HG02623 (cell line): ENCODE measurements at regions not wholly inside any gene's neighbourhood (a gene's known extent, or its start where the extent isn't known, plus 50 kb on each side); places are given as distances from the start of the nearest gene placed in this dataset.
A peak's percentile ranks its signal among the peaks of the same experiment; 100 is the strongest.

Experiments
- ATAC-seq: cut with Tn5 transposase; IDR thresholded peaks from one replicate; pipeline ENCODE4 v1.9.1; 2021; ENCODE audit warnings: moderate library complexity; ENCODE audit not compliant: unreplicated experiment

DNA sequence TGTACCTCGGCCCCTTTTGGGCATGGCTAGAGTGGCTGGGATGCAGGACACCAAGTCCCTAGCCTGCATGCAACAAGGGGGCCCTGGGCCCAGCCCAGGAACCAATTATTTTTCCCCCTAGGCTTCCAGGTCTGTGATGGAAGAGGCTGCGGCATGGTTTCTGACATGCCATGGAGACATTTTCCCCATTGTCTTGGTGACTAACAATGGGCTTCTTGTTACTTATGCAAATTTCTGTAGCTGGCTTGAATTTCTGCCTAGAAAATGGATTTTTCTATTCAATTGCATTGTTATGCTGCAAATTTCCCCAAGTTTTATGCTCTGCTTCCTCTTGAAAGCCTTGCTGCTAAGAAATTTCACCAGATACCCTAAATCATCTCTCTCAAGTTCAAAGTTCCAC is 1269.6 kb upstream of the CITED2 start:
- ATAC-seq, result no peak

DNA sequence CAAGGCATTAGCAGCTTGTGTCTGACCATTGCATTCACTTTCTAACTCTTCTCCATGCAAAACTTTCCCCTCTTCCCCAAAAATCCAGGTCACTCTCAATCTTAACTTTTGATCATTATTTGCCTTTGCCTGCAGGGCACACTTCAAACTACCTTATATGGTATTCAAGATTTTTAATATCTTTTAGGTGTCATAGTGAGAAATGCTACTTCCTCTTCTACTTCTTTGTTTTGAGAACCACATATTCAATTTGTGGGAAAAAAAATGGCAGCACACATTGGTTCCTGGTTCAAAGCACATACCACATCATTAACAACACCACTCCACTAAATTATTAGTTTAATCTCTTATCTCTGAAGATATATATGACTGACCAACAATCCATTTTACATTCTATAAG is 1267.0 kb upstream of the CITED2 start:
- ATAC-seq, result peak; percentile 58

DNA sequence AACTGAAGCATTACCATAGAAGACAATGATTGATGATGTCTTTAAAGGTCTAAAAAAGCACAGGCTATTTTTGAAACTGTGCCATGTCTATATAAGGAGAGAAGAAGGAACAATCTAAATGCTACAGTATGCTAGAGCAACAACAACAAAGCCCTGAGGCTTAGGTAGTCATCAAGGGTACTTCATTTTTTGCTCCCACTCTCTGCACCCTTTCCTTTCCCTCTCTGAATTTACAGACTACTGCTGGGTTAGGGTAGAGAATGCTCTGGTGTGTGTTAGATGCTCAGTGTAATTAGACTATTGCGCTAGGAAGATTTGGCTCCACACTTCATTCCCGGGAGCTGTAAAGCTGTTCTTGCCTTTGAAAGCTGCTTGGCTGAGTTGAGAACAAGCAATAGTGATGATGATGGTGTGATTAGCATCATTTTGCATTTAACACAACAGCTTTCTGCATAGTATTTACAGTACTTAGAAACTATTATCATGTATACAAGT is 1262.5 kb upstream of the CITED2 start:
- peak; percentile 8 for ATAC-seq

DNA sequence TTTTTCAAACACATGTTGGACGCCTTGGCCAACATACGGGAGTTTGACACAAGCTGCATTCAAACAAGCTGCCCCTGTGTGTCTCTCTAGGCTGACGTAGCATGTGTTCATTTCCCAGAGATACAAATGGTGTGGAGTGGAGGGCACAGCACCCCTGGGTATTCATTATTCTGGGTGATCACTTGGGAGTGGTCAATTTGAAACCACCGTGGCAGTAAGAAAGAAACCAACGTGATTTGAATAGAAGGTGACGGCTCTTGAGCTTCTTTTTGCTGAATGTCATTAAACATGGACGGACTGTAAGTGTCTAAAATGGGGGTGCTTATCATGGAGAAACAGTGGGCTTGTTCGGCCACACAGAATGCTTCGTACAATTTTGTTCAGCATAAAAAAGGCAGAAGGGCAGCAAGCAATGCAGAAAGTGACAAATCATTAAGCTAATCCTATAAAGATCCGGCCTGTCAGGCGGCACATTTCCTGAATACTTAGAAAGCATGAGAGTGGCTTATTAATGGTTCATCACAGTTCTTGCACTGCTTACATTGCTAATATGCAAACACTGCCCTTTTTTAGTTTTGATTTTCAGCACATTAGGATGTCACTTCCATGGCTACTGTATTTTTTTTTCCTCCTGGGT is 1261.9 kb upstream of the CITED2 start:
- peak; percentile 51 for ATAC-seq

DNA sequence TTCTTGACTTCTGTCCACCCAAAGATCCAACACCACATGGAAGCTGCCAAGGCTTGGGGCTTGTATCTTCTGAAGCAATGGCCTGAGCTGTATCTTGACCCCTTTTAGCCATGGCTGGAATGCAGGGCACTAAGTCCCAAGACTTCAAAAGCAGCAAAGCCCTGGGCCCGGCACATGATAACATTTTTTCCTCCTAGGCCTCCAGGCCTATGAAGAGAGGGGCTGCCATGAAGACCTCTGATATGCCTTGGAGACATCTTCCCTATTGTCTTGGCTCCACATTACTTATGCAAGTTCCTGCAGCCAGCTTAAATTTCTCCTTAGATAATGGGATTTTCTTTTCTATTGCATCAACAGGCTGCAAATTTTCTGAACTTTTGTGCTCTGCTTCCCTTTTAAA is 1252.6 kb upstream of the CITED2 start:
- ATAC-seq, result no peak

DNA sequence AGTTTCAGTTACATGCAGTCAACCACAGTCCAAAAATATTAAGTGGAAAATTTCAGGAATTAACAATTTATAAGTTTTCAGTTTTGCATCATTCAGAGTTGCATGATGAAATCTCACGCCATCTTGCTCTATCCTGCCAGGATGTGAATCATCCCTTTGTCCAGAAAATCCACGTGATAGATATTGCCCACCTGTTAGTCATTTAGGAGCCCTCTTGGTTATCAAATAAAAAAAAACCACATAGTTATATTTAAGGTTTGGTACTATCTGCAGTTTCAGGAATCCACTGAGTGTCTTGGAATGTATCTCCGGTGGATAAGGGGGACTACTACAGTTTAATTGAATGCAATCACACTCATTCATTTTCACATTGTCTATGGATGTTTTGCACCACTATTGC is 1249.0 kb upstream of the CITED2 start:
- no peak for ATAC-seq

DNA sequence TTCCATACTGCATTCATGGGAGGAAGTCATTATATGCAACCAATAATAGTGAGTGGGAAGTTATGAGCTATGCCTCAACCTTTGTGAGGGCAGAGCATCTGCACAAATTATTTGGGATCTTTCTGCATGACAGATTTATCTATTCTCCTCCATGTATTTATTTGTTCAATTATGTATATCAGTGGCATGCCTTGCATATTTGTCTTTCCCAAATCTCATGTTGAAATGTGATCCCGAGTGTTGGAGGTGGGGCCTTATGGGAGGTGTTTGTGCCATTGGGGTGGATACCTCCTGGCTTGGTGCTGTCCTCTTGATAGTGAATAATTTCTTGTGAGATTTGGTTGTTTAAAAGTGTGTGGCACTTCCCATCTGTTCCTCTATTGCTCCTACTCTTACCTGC is 1246.0 kb upstream of the CITED2 start:
- no peak for ATAC-seq

DNA sequence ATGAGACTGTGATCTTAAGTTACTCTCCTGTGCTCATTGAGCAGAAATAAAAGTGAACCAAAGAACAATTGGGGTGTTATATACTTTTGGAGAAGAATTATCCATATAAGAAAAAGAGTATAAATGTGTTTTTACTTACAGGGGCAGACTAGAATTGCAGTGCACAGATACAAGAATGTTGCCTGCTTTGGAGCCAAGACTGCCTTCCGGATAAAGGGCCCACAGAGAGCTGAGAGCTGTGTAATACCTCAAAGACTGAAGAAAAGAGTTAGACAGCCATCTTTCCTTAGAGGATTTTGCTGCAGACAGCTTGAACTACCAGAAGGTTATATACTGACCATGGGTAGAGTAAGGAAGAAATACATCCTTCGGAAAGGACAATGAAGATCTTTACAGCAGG is 1235.5 kb upstream of the CITED2 start:
- no peak for ATAC-seq

DNA sequence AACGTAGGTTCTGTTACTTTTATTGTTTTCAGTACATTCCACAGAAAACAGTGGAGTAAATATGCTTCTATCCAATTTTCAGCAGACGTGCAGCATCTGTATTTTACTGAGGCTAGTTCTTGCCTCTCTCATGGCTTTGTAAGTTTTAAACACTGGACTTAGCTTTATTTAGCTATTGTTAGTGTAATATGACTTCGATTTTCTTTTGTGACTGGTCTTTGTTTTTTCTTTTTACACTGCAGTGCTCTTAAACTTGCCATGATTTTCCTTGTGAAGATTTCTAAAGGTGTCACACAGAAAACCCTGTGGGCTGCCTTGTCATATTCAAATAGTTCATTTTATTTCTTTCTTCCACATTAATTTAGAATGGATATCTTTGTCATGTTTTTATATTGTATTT is 1234.9 kb upstream of the CITED2 start:
- ATAC-seq, result no peak

DNA sequence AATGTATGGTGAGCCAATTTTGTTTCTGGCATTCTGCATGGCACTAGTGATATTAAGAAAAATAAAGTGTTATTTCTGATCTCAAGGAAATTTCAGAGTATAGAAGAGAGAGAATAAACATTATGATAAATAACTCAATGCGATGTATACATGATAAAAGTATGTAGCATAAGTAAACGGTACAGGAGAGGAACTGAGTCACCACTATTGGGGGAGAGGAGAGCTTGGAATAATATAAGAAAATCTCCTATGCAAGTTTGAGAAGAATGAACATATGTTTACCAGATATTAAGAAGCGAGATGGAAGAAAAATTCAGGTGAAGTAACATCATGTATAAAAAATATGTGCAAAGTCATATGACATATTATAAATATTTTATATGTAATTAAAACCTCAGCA is 1230.3 kb upstream of the CITED2 start:
- ATAC-seq, result no peak

DNA sequence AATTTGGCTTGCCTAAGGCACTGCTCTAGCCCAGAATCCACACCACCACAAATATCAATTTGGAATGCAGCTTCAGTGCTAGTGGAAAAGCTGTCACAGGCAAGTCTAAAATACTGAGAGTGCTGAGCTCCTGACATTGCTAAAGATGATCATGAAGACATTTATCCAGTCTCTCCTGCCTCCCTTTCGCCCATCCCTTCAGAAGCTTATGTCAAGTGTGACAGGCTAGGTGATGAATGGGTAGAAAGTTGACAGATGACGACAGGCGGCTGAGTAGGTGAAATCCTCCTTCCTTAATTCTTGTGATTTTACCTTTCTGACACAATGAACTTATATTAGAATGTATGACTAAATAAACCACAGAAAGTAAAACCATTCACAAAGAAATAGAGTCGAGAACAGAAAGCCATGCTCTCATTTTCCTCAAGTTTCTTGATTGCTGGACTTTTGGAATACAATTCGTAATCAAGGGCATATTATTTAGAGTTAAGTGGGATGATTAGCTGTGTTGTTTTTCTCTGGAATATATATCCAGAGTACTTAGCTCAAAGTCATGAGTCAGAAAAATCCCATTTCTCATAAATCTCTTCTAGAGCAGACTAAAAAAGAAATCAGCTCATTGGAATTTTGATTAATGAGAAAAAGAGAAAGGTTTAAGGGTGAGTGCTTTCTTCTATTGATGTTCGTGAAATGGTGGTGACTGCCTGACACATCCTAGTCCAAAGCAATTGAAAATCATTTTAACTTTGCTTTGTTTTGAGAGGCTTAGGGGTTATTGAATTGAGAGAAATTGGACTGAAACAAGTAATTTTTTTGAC is 1228.2 kb upstream of the CITED2 start:
- no peak for ATAC-seq

DNA sequence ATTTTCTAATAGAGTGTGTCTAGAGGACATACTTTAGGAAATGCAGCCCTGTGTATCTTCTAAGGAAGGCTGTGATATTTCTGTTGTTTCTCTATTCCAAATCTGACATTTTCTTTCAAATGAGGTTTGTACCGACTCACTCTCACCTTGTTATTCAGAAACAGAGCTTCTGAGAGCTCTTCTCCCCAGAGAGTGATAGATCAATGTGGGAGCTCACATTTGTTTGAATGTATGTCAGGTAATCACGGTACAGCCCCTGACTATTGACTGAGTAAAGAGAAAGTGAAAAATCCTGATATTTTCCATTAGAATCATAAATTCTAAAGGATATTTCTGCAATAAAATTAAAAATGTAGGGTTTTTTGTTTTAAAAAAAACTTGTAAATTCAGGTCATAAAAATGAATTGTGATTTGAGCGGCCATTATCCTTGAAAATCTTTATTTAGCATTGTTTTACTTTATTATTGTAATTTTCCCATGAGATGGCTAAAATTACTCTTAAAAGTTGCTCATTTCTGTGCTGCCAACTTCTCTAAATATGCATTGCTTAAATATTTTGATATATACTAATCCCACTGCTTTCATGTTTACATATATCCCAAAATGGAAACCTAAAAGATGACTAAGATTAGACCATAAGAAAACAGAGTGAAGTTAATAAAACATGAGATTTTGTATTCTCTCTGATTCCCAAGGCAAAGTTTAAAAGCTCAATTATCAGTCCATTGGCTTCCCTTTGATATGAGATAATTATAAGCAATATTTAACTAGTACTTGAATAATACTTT is 1226.8 kb upstream of the CITED2 start:
- ATAC-seq, result no peak

DNA sequence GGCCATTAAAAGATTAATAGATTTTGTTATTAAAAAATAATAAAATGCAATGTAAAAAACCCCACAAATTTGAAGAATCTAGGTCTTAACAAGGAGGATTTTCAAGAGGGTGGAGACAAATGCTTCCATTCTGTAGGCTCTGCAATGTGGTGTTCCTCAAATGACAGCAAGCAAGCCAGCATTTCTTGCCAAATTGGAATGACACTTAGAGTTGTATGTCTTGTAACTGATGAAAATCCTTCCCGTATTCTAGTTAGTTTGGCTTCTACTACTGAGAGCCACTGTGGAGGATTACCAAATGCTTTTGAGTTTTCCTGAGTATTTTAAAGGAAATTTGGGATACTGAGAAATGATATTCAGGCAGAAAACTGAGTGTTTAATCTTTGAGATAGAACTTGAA is 1225.5 kb upstream of the CITED2 start:
- ATAC-seq, result no peak

DNA sequence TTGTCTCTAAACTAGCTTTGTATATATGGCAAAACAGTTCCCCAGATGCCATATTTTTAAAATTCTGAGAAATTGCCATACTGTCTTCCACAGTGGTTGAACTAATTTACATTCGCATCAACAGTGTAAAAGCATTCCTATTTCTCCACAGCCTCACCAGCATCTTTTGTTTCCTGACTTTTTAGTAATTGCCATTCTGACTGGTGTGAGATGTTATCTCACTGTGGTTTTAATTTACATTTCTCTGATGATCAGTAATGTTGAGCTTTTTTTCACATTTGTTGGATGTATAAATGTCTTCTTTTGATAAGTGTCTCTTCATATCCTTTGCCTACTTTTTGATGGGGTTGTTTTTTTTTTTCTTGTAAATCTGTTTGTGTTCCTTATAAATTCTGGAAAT is 1222.7 kb upstream of the CITED2 start:
- no peak for ATAC-seq

DNA sequence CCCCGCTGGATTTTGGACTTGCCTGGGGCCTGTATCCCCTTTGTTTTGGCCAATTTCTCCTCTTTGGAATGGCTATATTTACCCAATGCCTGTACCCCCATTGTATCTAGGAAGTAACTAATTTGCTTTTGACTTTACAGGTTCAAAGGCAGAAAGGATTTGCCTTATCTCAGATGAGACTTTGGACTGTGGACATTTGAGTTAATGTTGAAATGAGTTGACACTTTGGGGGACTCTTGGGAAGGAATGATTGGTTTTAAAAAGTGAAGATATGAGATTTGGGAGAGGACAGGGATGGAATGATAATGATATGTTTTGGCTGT is 1220.3 kb upstream of the CITED2 start:
- no peak for ATAC-seq

DNA sequence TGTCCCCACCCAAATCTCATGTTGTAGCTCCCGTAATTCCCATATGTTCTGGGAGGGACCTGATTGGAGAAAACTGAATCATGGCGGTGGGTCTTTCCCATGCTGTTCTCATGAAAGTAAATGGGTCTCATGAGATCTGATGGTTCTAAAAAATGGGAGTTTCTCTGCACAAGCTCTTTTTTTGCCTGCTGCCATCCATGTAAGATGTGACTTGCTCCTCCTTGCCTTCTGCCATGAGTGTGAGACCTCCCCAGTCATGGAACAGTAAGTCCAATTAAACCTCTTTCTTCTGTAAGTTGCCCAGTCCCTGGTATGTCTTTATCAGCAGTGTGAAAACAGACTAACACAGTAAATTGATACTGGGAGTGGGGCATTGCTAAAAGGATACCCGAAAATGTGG is 1218.4 kb upstream of the CITED2 start:
- ATAC-seq, result no peak

DNA sequence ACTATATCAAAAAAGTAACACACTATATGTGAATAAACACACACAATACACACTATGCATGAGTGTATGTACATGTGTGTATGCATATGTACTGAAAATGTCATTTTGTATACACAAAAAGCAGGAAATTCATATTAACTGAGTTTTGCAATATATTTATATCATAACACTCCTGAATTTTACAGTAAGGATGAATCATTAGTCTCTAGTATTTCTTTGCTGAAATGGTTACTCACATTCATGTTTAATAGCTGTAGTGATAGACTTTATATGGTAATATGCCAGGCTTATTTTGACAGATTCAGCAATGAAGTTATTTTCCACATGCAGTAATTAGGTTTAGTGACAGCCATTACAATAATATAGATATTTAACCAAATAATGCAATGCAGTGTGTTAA is 1216.2 kb upstream of the CITED2 start:
- ATAC-seq, result no peak

DNA sequence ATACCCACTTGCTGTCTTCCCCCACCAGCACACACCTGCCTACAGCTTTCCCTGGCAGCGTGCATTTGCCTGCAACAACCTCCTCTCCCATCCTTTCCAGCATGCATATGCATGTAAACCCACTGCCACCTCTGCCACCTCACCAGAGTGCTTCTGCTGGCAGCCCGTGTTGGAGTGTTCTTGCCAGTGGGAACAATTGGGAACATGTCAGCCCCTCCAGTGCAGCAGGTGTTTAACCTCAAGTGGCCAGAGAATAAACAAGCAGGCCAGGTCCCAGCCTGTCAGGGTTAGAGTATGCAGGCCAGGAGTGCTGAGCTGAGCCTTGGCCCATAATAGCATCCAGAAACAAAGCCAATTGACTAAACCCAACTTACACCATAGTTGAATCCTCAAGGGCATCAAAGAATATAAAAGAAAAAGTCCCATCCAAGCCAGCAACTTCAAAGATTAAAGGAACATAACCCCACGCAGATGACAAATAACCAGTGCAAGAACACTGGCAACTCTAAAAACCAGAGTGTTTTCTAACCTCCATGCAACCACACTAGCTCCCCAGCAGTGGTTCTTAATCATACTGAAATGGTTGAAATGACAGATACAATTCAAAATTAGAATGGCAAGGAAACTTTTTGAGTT is 1212.1 kb upstream of the CITED2 start:
- peak; percentile 90 for ATAC-seq

DNA sequence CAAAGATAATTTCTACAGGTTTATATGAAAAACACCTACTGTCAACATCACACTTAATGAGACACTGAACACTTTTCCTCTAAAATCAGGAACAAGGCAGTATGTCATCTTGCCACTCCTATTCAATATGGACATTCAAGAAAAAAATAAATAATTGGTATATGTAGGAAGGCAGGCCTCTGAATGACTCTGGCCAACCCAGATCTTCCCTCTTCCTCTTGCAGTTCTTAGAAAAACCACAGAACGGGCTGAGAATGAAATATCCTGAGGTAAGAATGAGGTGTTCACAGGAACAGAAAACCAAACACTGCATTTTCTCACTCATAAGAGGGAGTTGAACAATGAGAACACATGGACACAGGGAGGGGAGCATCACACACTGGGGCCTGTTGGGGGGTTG is 1207.2 kb upstream of the CITED2 start:
- no peak for ATAC-seq

DNA sequence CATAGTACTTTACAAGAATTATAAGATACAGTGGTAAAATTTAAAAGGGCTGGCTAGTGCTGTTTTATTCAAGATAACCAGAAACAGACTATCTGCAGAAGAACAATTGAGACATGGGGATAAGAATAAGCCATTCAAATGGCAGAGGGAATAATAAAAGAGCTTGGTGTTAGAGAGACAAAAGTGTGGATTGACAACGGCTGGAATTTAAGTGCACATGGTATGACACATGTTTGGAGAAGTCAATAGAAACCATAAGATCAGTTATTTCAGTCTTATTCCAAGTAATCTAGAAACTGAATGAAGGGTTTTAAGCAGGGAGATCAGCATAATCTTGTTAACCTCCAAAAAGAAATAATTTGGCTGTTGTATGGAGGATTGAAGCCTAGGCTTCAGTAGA is 1205.5 kb upstream of the CITED2 start:
- no peak for ATAC-seq

DNA sequence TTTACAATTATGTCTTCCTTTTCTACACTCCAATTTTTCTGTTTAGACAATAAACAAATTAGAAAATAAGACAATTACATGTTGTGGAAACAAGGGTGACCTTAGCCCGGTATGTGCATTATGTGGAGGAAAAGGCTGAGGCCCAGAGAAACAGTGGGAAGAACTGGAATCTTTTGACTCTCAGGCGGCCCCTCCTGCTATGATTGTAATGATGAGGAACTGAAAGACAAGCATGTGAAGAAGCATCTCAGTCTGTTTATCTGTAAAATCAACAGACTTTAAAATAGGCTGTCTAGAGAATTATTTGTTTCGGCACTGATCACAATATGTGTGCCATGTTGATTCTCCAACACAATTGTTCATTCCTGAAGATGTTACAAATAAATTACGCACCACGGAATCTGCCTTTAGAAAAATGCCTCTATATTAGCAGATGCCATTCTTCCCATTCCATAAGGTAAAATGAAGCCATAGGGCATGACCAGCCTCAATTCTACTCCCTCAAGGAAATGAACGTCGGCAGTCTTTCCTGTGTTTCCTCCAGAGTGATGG is 1201.6 kb upstream of the CITED2 start:
- ATAC-seq, result no peak
